ENCODE measurements at regions not wholly inside any gene's neighbourhood (a gene's known extent, or its start where the extent isn't known, plus 50 kb on each side); places are given as distances from the start of the nearest gene placed in this dataset.
A peak's percentile ranks its signal among the peaks of the same experiment; 100 is the strongest.

DNA sequence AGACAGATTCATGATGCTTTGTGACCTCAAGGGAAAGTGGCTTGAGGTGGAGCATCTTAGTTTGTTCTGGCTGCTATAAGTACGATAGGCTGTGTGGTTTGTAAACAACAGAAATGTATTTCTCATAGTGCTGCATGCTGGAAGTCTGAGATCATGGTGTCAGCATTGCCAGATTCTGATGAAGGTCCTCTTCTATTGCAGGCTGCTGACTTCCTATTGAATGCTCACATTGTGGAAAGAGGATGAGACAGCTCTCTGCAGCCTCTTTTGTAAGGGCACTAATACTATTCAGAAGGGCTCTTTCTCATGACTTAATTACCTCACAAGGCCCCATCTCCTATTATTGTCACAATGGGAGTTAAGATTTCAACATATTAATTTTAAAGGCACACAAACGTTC is 1674.0 kb upstream of the PCDH7 start:
- peak in 1 of 2 donors; percentile 60 for DNase-seq

DNA sequence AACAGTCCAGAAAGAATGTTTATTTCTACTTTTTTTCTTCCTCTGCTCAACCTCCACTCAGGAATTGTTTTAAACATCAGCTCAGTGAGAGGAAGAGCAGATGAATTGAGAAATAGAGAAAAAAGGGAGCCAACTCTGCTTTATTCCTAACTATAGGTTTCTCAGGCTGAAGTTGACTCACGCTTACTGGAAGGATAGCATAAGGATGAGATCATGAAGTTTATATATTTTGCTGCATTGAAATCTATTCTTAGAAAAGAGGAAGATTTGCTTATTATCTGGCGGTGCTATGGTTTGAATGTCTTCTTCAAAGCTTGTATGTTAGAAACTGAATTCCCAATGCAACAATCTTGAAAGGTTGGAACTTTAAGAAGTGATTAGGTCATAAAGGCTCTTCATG is 1673.4 kb upstream of the PCDH7 start:
- intact Hi-C loops (cut with DNase I; ENCODE audit: low total_unique reads): no loop called here
- TF ChIP-seq POLR2A (IDR thresholded peaks at IDR 0.05) (no peak), EP300 (IDR thresholded peaks at IDR 0.05) (no peak), POLR2AphosphoS5 (IDR thresholded peaks at IDR 0.05) (no peak)
- TF ChIP-seq, protein P1, sequence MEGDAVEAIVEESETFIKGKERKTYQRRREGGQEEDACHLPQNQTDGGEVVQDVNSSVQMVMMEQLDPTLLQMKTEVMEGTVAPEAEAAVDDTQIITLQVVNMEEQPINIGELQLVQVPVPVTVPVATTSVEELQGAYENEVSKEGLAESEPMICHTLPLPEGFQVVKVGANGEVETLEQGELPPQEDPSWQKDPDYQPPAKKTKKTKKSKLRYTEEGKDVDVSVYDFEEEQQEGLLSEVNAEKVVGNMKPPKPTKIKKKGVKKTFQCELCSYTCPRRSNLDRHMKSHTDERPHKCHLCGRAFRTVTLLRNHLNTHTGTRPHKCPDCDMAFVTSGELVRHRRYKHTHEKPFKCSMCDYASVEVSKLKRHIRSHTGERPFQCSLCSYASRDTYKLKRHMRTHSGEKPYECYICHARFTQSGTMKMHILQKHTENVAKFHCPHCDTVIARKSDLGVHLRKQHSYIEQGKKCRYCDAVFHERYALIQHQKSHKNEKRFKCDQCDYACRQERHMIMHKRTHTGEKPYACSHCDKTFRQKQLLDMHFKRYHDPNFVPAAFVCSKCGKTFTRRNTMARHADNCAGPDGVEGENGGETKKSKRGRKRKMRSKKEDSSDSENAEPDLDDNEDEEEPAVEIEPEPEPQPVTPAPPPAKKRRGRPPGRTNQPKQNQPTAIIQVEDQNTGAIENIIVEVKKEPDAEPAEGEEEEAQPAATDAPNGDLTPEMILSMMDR (IDR thresholded peaks at IDR 0.05): no peak
- no peaks in the 10 kb centered on the region for H3K4me1 ChIP-seq
- H3K27ac ChIP-seq: no peak overlapping the region
- peak in 1 of 2 donors; percentile 48 for DNase-seq
- peaks cover 0 to 4% (median 0%) of the 10 kb centered on the region in 4 donors for H3K9me3 ChIP-seq
- no peaks in the 10 kb centered on the region for H3K27me3 ChIP-seq
- no peak overlapping the region for H3K4me3 ChIP-seq
- no peaks in the 10 kb centered on the region for H3K36me3 ChIP-seq
- 72 to 94% (median 87%) methylated on average over 2 of the region's 2 CpGs for WGBS, 5 donors

More for the DNA sequence above, 1674.0 kb upstream of the PCDH7 start:
- intact Hi-C loops (cut with DNase I; ENCODE audit: low total_unique reads): no loop called here
- H3K27ac ChIP-seq: no peak overlapping the region
- H3K9me3 ChIP-seq: peaks cover 0 to 4% (median 0%) of the 10 kb centered on the region in 4 donors
- no peaks in the 10 kb centered on the region for H3K4me1 ChIP-seq
- TF ChIP-seq POLR2A (IDR thresholded peaks at IDR 0.05): no peak
- TF ChIP-seq EP300 (IDR thresholded peaks at IDR 0.05): no peak
- TF ChIP-seq, protein P1 (IDR thresholded peaks at IDR 0.05): no peak
- no peak for TF ChIP-seq POLR2AphosphoS5 (IDR thresholded peaks at IDR 0.05)
- no peak overlapping the region for H3K4me3 ChIP-seq
- no peaks in the 10 kb centered on the region for H3K36me3 ChIP-seq
- 20 to 35% (median 31%) methylated on average over 2 of the region's 2 CpGs for WGBS, 5 donors
- no peaks in the 10 kb centered on the region for H3K27me3 ChIP-seq

DNA sequence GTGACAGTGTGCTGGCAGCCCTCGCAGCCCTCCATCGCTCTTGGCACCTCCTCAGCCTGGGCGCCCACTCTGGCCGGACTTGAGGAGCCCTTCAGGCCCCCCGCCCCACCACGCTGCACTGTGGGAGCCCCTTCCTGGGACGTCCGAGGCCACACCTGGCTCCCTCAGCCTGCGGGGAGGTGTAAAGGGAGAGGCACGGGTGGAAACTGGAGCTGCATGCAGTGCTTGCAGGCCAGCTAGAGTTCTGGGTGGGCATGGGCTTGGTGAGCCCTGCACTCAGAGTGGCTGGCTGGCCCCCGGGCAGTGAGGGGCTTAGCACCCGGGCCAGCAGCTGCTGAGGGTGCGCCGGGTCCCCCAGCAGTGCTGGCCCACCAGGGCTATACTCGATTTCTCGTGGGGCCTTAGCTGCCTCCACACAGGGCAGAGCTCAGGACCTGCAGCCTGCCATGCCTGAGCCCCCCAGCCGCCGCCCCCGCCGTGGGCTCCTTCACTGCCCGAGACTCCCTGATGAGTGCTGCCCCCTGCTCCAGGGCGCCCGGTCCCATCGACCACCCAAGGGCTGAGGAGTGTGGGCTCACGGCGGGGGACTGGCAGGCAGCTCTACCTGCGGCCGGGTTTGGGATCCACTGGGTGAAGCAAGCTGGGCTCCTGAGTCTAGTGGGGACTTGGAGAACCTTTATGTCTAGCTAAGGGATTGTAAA is 1672.7 kb upstream of the PCDH7 start:
- intact Hi-C loops (cut with DNase I; ENCODE audit: low total_unique reads): no loop called here
- WGBS, 5 donors: 90 to 97% (median 95%) methylated on average over 4 to 28 of the region's 28 CpGs
- TF ChIP-seq, protein P1 (IDR thresholded peaks at IDR 0.05): no peak
- TF ChIP-seq POLR2AphosphoS5 (IDR thresholded peaks at IDR 0.05): no peak
- no peak for TF ChIP-seq POLR2A (IDR thresholded peaks at IDR 0.05)
- no peak for TF ChIP-seq EP300 (IDR thresholded peaks at IDR 0.05)
- DNase-seq: no peak
- H3K4me1 ChIP-seq: no peaks in the 10 kb centered on the region
- H3K4me3 ChIP-seq: no peak overlapping the region
- no peak overlapping the region for H3K27ac ChIP-seq
- H3K9me3 ChIP-seq: peaks cover 0 to 4% (median 0%) of the 10 kb centered on the region in 4 donors
- no peaks in the 10 kb centered on the region for H3K27me3 ChIP-seq
- no peaks in the 10 kb centered on the region for H3K36me3 ChIP-seq

DNA sequence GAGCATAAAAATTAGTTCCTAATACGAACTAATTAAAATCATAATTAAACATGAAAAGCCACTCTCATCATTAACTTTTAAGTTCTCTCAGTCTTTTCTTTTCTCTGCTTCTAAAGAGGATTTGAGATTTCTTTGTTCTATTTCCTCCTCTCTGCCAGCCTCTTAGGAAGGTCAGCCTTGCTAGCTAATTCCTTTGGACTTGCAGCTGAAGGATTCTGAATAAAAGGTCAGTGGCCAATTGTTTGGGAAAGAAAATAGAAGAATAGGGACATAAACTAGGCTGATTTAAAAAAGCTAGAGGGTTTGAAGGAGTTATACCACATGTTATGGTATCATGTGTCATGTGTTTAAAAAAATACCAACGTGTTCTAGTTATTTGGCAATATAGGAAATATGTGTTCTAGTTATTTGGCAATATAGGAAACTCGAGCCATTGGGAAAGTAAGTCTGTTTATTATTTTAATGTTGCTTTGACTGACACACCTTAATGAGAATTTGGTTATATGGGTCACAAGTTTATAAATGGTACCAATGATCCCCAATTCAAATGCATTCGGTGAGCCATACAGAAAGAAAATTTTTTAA is 1668.7 kb upstream of the PCDH7 start:
- intact Hi-C loops (cut with DNase I; ENCODE audit: low total_unique reads): no loop called here
- Histone ChIP-seq H3K27ac (no peak overlapping the region), H3K4me3 (no peak overlapping the region), H3K36me3 (no peaks in the 10 kb centered on the region), H3K9me3 (peaks cover 0 to 4% (median 0%) of the 10 kb centered on the region in 4 donors), H3K27me3 (no peaks in the 10 kb centered on the region), H3K4me1 (no peaks in the 10 kb centered on the region)
- 55 to 70% (median 68%) methylated on average over 4 of the region's 4 CpGs for WGBS, 5 donors
- DNase-seq: no peak
- TF ChIP-seq POLR2A (IDR thresholded peaks at IDR 0.05): no peak
- no peak for TF ChIP-seq EP300 (IDR thresholded peaks at IDR 0.05)
- TF ChIP-seq, protein P1 (IDR thresholded peaks at IDR 0.05): no peak
- TF ChIP-seq POLR2AphosphoS5 (IDR thresholded peaks at IDR 0.05): no peak
